ENCODE measurements at regions not wholly inside any gene's neighbourhood (a gene's known extent, or its start where the extent isn't known, plus 50 kb on each side); places are given as distances from the start of the nearest gene placed in this dataset.
"Not testable (repeated sequence)": the region's sequence is repeated elsewhere in the genome, so short reads cannot be mapped to it uniquely, and the experiment has no call there.

DNA sequence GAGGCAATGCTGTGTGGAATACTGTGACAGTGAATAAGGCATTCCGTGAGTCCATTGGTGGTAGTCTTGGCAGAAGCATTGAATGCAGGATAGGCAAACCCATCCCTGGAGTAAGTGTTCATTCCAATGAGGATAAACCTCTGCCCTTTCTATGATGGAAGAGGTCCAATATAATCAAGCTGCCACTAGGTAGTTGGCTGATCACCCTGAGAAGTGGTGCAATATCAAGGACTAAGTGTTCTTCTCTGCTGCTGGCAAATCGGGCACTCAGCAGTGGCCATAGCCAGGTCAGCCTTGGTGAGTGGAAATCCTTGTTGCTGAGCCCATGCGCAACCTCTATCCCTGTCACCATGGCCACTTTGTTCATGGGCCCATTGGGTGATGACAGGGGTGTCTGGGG lies 70.1 kb downstream of the FBXO4 start:
- no peak for DNase-seq (ENCODE audit: low spot score)

DNA sequence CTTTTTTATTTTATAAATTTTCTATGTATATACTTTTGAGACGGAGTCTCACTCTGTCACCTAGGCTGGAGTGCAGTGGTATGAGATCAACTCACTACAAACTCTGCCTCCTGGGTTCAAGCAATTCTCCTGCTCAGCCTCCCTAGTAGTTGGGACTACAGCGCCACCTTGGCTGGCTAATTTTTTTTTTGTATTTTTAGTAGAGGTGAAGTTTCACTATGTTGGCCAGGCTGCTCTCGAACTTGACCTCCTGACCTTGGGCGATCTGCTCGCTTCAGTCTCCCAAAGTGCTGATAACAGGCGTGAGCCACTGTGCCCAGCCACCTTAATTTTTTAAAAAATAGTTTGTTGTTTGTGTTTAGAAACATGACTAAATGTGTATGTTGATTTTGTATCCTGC lies 76.6 kb downstream of the FBXO4 start:
- DNase-seq (ENCODE audit: low spot score), result no peak

DNA sequence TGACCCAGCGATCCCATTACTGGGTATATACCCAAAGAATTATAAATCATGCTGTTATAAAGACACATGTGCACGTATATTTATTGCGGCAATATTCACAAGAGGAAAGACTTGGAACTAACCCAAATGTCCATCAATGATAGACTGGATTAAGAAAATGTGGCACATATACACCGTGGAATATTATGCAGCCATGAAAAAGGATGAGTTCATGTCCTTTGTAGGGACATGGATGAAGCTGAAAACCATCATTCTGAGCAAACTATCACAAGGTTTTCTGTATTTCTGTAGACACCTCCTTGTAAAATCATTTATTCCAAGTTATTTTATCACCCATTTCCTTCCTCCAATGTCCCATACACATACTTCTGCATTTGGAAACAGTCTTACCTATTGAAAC lies 78.8 kb downstream of the FBXO4 start:
- not testable (repeated sequence) for DNase-seq (ENCODE audit: low spot score)

DNA sequence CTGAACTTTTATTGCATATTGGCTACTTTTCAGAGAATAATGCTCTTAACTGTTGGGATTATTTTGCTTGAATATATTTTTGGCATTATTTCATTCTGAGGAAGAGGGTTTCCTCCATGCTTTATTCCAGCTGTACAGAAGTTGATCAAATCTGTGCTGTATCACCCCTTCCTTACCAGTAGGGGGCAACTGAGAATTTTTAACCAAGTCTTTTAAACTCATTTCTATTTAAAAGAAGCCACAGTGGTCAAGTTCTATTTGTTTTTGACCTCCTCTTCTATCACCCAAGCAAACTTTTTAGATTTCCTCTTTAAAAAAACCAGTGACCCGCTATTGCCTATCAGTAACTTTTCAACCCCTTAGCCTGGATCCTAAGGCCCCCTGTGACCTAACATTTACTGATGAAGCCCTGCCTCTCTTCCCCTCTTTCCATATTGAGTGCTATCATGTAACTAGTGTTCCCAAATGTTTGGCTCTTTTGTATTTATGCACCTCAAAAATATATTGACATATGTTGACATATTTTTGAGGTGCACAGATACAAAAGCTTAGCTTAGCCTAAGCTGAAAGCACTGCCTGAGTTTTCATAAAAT lies 80.6 kb downstream of the FBXO4 start:
- DNase-seq (ENCODE audit: low spot score), result no peak

DNA sequence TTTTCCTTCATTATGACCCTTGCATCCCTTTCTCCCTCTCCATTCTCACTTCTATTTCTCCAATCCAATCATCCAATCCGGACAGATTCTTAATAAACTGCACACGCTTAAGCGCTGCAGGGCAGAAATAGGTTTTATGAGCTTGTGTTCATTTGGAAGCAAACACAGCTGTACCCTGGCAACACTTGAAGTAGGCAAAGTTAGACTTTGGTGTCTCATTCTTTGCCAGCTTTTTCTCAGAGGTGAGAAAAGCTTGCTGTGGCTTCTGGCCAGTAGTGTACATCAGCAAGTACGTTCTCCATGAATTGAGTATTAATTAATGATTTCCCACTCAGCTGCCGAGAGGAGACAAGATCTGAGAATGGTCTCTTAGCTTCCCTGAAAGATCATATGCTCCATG lies 88.5 kb downstream of the FBXO4 start:
- DNase-seq (ENCODE audit: low spot score), result no peak

DNA sequence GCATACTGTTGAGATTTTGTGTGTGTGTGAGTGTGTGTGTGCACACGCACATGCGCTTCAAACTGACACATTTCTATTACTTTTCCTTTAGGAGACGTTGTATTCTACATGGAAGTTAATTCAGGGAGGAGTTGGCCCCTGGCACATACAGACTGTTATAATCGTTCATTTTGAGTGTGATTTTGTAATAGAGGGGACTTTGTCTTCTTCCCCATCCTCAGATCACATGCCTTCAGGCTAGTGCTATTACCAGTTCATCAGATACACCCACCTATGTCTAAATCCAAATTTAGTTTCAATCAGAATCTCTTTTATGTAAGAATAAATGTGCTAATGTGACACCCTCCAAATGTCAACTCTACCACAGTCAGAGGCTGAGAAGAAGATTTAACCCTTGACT lies 90.2 kb downstream of the FBXO4 start:
- no peak for DNase-seq (ENCODE audit: low spot score)

DNA sequence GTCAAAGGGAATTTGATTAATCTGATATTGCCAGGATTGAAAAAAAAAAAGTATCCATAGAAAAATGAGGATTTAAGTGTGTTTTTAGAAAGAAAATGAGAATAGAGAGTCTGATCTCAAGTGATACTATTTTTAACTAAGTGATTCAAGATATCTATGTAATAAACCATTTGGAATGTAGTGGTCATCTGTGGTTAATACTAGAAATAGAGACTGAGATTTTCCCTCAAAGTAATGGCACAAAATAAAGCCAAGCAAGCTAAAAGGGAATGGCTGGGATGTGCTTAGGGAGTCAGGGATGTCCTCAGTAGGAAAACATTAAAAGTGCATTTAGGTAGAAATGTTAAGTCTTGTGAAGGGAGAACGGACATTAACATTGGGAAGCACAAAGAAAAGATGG lies 90.6 kb downstream of the FBXO4 start:
- DNase-seq (ENCODE audit: low spot score), result no peak

DNA sequence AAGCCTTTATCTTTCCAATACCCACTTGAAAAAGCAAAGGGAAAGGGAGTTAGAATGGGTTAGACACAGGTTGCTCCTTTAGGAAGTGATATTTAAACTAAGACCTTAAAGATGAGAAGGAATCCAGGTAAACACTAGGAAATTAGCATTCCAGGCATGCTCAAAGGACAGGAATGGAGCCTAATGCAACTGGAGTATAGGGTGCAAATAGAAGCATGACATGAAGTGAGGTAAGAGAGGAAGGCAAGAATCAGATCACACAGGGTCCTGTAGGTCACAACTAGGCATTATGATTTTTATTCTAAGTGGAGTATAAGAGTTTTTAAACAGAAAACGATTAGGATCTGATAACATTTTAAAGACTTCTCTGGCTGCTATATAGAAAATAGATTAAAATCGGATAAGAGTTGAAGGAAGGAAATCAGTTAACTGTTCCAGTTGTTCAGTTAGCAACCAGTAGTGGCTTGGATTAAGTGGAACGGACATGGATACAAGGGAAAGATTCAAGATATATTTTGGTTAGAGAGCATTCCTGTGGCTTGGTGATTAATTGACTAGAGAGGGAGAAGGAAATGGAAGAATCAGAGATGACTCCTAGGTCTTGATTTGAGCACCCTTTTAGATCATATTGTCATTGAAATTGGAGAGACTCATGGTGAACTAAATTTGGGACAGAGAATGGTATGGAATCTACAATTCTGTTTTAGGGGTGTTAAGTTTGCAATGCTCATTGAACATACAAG lies 95.9 kb downstream of the FBXO4 start:
- no peak for DNase-seq (ENCODE audit: low spot score)

DNA sequence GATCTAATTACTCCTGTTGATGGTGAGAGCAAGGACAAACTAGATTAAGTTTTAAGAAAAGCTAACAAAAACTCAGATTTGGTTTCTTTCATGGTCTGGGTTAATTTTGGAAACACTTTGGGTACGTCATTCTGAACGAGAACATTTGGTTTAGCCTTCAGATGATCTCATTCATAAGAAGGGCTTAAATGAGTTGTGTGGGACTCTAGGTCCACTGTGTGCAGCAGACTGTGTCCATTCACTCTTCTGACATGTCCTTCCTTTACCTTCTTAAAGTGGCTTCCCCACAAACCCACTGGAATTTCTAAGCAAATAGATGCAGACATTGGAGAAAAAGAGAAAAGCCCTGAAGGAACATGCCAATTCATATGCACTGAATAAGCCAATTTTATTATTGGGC lies 96.8 kb downstream of the FBXO4 start:
- DNase-seq (ENCODE audit: low spot score), result no peak

DNA sequence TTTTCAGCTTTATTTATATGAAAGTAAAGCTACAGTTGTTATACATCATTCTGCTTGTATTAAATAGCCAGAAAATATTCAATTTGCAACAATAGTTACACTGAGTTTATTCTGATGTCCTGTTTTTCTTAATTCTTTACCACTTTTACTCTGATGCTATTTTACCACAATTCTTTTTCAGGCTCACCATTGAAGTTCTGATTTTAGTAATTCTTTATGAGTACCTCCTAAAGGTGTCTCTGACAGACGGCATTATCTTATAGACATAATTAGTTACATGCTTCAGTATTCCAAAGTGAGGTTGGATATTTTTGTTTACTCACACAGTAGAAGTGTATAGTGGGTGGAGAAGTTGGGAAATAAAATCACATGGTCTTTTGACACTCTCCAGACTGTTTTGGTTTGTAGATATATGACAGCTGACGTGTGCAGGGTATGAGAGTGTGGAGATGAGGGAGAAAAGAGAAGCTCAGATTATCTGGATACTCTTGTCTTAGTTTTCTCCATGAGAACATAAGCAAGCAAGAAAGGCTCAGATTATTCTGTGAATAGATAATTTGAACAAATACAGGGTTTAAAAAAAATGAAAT lies 97.4 kb downstream of the FBXO4 start:
- no peak for DNase-seq (ENCODE audit: low spot score)

DNA sequence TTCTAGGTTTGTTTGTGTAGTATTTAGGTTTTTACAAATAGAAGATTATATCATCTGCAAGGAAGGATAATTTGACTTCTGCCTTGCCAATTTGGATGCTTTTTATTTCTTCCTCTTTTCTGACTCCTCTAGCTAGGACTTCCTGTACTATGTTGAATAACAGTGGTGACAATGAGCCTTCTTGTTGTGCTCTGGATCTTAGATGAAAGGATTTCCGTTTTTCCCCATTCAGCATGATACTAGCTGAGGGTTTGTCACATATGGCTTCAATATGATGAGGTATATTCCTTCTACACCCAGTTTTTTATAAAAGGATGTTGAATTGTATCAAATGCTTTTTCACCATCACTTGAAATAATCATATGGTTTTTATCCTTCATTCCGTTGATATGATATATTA lies 101.4 kb downstream of the FBXO4 start:
- no peak for DNase-seq (ENCODE audit: low spot score)

DNA sequence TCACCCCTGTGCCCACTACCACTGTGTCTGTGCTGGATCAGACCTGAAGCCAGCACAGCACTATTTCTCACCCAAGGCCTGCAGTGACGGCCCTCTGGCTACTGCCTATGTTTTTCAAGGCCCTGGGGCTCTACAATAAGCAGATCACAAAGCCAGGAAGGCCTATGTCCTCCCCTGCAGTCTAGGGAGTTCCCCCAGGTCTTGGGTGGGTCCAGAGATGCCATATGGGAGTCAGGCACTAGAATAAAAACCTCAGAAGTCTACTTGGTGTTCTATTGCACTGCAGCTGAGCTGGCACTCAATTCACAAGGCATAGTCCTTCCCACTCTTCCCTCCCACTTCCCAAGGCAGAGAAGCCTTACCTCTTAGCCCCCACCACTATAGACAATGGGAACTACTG lies 107.1 kb downstream of the FBXO4 start:
- DNase-seq (ENCODE audit: low spot score), result no peak

DNA sequence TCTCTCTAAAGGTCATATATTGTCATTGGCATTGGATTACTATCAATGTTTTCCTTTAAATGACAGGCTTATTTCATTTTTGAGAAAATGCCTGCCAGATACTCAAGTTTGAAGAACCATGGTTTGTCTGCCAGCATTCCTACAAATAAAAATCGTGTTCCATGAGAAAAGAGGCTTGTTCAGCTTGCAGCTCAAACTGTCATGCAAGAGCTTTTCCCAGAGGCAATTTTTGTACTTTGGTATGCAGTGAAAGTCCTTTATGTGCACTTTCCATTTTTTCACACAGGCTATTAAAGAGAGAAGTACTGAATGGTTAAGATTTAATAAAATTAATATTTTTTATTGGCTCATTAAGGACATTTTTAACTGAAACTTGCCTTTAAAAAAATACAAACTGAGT lies 110.4 kb downstream of the FBXO4 start:
- no peak for DNase-seq (ENCODE audit: low spot score)

DNA sequence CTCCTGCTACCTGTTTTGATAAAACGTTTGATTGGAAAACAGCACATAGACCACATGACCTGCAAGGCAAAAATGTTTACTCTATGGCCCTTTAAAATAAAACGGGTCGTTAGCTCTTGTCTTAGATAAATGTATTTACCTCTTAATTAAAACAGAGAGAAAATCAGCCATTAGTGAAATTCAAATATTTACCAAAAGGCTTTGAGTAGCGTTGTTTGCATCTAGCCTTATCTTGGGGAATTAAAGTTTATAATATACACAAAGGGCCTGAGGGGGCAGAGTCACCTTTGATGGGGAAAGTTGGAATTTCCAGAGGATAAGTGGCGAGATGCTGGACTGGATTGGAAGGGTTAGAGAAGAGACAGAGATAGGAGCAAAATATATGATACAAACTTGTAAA lies 111.3 kb downstream of the FBXO4 start:
- DNase-seq (ENCODE audit: low spot score), result no peak

DNA sequence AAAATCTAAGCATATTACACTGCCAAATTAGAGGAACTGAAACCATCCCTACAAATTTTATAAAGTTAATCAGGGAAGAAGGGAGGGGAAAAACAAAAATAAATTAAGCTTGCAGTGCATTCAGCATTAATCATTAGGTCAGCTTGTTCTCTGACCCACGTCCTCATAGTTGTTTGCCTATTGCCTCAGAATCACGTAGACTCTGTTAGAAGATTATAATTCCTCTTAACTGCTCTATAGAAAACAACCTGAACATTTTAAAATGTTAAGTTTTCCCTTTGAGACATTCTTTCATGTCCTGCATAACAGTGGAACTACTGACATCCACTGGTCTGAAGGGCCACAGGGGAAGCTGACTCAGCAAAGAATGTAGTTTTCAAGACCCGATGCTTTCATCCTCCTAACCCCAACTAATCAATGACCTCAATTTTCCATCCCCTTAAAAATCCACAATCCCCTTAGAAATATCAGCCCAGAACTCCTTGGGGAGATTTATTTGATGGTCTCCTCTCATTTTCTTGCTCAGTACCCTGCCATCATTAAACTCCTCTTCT lies 112.4 kb downstream of the FBXO4 start:
- DNase-seq (ENCODE audit: low spot score), result no peak

DNA sequence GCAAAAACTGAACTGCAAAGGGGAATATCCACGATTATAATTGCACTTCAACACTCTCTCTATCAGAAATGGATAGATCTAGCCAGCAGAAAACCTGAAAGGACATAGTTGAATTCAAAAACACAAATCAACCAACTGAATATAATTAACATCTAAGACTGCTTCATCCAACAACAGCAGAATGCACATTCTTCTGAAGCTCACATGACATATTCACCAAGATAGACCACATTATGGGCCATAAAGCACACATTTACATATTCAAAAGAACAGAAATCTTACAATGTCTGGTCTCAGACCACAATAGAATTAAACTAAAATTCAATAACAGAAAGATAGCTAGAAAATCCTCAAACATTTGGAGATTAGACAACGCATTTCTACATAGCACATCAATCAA lies 118.3 kb downstream of the FBXO4 start:
- no peak for DNase-seq (ENCODE audit: low spot score)

DNA sequence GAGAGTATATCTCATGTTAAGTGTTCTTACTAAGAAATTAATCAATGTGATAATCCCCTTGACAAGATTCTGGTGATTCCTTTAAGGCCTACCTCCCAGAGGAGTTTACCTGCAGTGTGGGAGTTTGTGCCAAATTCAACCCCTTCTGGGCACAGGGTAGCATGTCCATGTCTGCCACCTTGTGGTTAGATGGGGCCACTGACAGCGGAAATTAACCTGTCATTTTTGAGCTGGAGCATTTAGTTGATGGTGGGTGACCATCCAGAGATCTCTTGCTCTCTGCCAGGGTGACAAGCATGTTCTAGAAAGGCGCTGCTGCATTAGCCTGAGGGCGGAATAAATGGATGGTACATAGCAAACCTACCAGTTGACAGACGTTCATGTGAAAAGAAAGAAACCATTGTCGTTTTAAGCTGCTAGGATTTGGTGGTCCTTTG lies 132.2 kb downstream of the FBXO4 start:
- DNase-seq (ENCODE audit: low spot score), result peak; percentile 16

DNA sequence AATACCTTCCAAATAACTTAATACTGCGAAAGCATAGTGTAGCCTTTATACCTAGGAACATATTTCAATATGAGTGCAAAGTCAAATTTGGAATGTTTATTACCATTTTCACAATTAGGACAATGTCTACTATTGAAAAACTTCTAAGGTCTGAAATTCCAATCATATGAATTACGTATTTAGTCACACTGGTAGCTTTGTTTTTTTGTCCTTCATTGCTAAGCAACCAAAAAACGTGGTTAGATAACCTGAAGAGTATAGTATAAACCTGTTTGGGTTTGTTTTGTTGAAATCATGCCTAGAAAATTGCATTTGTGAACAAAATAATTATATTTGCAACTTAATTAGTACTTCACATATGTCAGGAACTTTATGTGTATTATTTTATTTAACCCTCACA lies 134.2 kb downstream of the FBXO4 start:
- no peak for DNase-seq (ENCODE audit: low spot score)

DNA sequence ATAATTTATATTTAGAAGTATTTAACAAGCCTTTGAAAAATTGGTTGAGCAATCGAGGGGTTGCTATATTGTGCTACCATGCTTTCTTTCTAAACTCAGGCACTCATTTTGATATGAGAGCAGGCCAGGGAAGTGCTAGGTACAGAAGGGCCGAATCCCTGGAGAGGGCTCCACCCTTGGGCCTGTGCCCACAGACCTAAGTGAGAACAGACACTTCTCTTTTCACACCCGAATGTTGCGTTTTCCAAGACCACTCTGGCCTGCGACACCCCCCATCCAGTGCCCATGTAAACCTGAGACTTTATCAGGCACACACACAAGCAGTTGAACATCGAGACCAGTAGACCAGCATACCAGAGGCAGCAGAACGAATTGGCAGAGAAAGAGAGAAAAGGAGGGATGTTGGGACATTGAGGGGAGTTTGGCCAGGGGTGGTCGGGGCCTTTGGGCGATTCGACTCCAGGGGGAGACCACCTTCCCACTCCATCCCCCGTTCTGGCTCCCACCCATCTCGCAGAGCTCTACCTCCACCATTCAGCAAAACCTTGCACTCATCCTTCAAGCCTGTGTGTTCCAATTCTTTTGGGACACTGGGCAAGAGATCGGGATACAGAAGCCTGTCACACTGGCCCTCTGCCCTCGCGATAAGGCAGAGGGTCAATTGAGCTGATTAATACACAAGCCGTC lies 134.8 kb downstream of the FBXO4 start:
- no peak for DNase-seq (ENCODE audit: low spot score)

DNA sequence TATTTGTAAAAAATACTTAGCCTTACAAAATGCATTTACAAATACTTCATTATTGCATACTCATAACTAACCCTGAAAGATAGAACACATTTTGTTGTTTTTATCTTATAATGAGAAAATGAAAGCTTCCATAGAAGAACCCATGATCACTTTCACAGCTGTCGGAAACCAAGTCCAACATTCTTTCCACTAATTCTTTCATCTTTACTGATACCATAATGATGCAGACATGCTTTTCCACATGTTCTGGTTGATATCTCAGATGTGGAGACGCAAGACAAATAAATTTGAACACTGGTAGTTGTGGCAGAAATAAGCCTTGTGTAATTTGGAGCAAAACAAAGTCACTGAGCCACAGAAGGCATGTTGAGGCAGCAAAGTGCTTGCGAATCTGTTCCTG lies 136.0 kb downstream of the FBXO4 start:
- DNase-seq (ENCODE audit: low spot score), result no peak

DNA sequence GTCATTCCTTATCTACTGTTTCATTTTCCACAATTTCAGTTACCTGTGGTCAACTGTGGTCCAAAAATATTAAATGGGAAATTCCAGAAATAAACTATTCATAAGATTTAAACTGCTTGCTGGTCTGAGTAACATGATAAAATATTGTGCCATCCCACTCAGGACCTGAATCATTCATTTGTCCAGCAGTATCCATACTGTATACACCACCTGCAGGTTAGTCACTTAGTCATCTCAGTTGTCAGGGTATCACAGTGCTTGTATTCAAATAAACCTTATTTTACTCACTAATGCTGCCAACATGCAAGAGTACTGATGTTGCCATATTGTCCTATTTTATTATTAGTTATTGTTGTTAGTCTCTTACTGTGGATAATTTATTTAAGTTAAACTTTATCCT lies 139.7 kb downstream of the FBXO4 start:
- DNase-seq (ENCODE audit: low spot score), result no peak

DNA sequence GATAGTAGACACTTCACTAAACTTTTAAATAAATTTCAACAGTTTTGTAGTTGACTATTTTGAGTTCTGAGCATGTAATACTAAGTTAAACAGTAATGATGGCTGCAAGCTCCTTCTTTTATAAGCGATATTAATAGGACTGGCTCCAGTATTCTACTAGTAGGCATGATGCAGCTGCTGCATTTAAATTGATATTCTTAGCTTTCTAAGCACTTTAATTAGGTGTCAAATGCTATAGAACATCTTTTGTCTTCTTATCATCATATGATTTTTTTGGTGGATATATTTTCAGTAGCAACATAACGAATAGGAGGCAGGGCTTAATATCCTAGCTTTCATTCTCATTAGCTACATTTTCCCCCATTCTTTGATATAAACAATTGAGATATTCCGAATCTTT lies 141.1 kb downstream of the FBXO4 start:
- DNase-seq (ENCODE audit: low spot score), result no peak

DNA sequence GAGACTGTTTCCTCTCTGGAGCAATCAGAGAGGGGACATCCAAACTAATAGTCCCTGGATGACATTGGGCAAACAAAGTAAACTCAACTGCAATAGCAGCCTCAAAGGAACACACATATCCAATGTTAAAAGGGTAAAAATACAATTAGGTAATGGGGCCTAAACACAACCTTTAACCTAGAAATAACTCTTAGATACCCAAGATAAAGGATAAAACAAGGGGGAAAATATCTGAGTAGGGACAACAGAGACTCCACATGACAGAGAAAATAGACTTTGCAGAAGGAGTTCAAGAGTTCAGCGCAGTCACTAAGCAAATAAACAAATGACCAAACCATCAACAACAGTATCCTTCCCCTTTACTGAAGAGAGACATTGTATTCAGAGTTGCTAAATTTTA lies 149.3 kb downstream of the FBXO4 start:
- no peak for DNase-seq (ENCODE audit: low spot score)

Measured in mucosa of gallbladder (tissue), 1 donor.